ENCODE measurements at regions not wholly inside any gene's neighbourhood (a gene's known extent, or its start where the extent isn't known, plus 50 kb on each side); places are given as distances from the start of the nearest gene placed in this dataset.

DNA sequence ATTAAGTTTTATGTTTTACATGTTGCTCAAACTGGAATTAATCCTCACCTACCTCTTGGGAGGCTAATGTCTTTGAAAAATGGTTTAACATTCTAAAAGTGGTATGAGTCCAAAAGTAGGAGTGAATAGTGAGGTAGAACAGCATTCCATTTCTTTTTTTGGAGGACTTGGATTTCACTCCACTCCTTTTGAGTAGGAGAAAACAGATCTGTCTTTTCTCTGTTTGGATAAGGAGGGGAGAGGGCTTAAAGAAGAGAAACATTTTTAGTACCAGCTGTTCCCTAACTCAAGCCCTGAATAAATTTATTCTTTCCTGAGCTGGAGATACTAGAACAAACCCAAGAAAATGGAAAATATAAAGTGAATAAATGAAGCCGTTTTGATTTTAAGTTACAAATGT lies 687.9 kb downstream of the MECOM start:
- ATAC-seq: no peak
- Histone ChIP-seq H4K20me1 (ENCODE audit: insufficient read depth) (no peaks in the 10 kb centered on the region), H3K27ac (ENCODE audit: low read depth, low read length) (no peak overlapping the region), H3K27me3 (ENCODE audit: insufficient read depth, low read length) (no peaks in the 10 kb centered on the region), H3K9ac (ENCODE audit: low read length) (no peak overlapping the region), H3K4me1 (ENCODE audit: control insufficient read depth in 1 of 2, insufficient read depth in 2 of 2, low read length in 2 of 2) (no peaks in the 10 kb centered on the region), H3K79me2 (ENCODE audit: insufficient read depth, low read length) (no peaks in the 10 kb centered on the region), H3K4me2 (ENCODE audit: low read length) (no peak overlapping the region), H3K4me3 (replicated peaks in 1 of 2; ENCODE audit: low read depth in 1 of 2, low read length in 2 of 2) (no peak overlapping the region), H2AFZ (ENCODE audit: low read depth, low read length, poor library complexity, severe bottlenecking) (no peak overlapping the region), H3K36me3 (ENCODE audit: control insufficient read depth in 1 of 2, insufficient read depth in 2 of 2, low read length in 2 of 2) (no peaks in the 10 kb centered on the region), H3K9me3 (ENCODE audit: control insufficient read depth in 1 of 2, insufficient read depth in 1 of 2, low read depth in 1 of 2, low read length in 2 of 2) (no peaks in the 10 kb centered on the region), H3K9me2 (ENCODE audit: insufficient read depth) (no peaks in the 10 kb centered on the region)
- intact Hi-C loops (cut with micrococcal nuclease): no loop called here
- ChIA-PET RAD21 (ENCODE audit: low non-redundant PET in 1 of 2, low total read pairs in 2 of 2, uncharacterized antibody in 2 of 2, unreplicated experiment in 2 of 2) (no interaction called here), POLR2A (no interaction called here), CTCF (interaction anchor here (1.6 kb wide), 1 partner anchor 23 kb away, joined by 6 read pairs; no protein-coding TSS in a partner anchor)
- no TSS peak for BruUV-seq (replicated peaks)
- TF ChIP-seq EZH2 (IDR thresholded peaks at IDR 0.05): no peak
- TF ChIP-seq FOSL1 (IDR thresholded peaks at IDR 0.05; ENCODE audit: low read depth): no peak
- TF ChIP-seq ELF1 (IDR thresholded peaks at IDR 0.05; ENCODE audit: borderline replicate concordance, low read depth): no peak
- TF ChIP-seq POLR2AphosphoS5 (IDR thresholded peaks at IDR 0.05; ENCODE audit: low read depth, low read length): no peak
- no peak for TF ChIP-seq SP1 (IDR thresholded peaks at IDR 0.05; ENCODE audit: low read depth)
- no peak for TF ChIP-seq CBX3 (IDR thresholded peaks at IDR 0.05; ENCODE audit: low read depth)
- TF ChIP-seq POLR2A (IDR thresholded peaks at IDR 0.05; ENCODE audit: borderline replicate concordance, extremely low read depth, insufficient read depth, insufficient read length): no peak
- TF ChIP-seq ZNF274 (IDR thresholded peaks at IDR 0.05; ENCODE audit: low read depth, low read length): no peak
- TF ChIP-seq ZFX (IDR thresholded peaks at IDR 0.05): no peak
- no peak for TF ChIP-seq EZH2phosphoT487 (IDR thresholded peaks at IDR 0.05; ENCODE audit: borderline replicate concordance)
- TF ChIP-seq, protein P1, sequence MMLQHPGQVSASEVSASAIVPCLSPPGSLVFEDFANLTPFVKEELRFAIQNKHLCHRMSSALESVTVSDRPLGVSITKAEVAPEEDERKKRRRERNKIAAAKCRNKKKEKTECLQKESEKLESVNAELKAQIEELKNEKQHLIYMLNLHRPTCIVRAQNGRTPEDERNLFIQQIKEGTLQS (IDR thresholded peaks at IDR 0.05): no peak
- no peak for TF ChIP-seq RAD21 (IDR thresholded peaks at IDR 0.05; ENCODE audit: low read depth)
- TF ChIP-seq CEBPB (IDR thresholded peaks at IDR 0.05; ENCODE audit: low read depth): no peak
- no peak for TF ChIP-seq SIN3A (IDR thresholded peaks at IDR 0.05; ENCODE audit: low read depth)
- no peak for TF ChIP-seq REST (IDR thresholded peaks at IDR 0.05; ENCODE audit: low read depth)
- TF ChIP-seq CTCF (IDR thresholded peaks at IDR 0.05 in 2 of 3, conservative IDR thresholded peaks at IDR 0.05 in 1 of 3; ENCODE audit: borderline replicate concordance in 1 of 3, insufficient read depth in 1 of 3, low read depth in 2 of 3, low read length in 2 of 3): no peak
- no peak for TF ChIP-seq EGR1 (IDR thresholded peaks at IDR 0.05; ENCODE audit: low read depth)
- TF ChIP-seq YY1 (IDR thresholded peaks at IDR 0.05; ENCODE audit: extremely low read depth, insufficient replicate concordance, low read depth, low read length): no peak
- TF ChIP-seq ZBTB33 (IDR thresholded peaks at IDR 0.05; ENCODE audit: extremely low read depth, insufficient replicate concordance, low read length): no peak
- no peak for DNase-seq (ENCODE audit: low read depth, low spot score)
